OCI-LY7 (cell line): ENCODE measurements at regions not wholly inside any gene's neighbourhood (a gene's known extent, or its start where the extent isn't known, plus 50 kb on each side); places are given as distances from the start of the nearest gene placed in this dataset.

Experiments
- BruUV-seq: library from RNA; stranded (reverse); fragments of 400-500 nt; replicated peaks from 2 replicates; lab custom pipeline; 2021; lab: Mats Ljungman, UMichigan
- CTCF ChIA-PET: fragments of 300-600 bp; sonication (Branson Sonifier 250); formaldehyde crosslinking; loops from one replicate; lab custom pipeline; 2022; ENCODE audit warnings: antibody characterized with exemption; ENCODE audit not compliant: unreplicated experiment; lab: Charles Lee
- POLR2A ChIA-PET: fragments of 300-600 bp; sonication (Branson Sonifier 250); formaldehyde crosslinking; loops from one replicate; lab custom pipeline; 2022; ENCODE audit warnings: antibody characterized with exemption; lab: Charles Lee
- DNase-seq: peaks from one replicate; pipeline ENCODE4 v3.0.0-alpha.2; 2015; ENCODE audit warnings: low spot score
- H2AFZ ChIP-seq: fragments of 200-600 bp; sonication (generic), shearing (Covaris generic); 2 replicates; pipeline ENCODE4 v1.6.1; 2014; ENCODE audit warnings: mild to moderate bottlenecking, antibody characterized with exemption, low read length, moderate library complexity
- H3K27ac ChIP-seq: fragments of 200-600 bp; sonication (generic); 2 replicates; pipeline ENCODE4 v1.5.1; 2014; ENCODE audit warnings: mixed run types, low read depth, mild to moderate bottlenecking, moderate library complexity, low read length, inconsistent platforms; ENCODE audit not compliant: poor library complexity, severe bottlenecking
- H3K36me3 ChIP-seq: fragments of 200-600 bp; sonication (generic); 2 replicates; pipeline ENCODE4 v1.6.1; 2014; ENCODE audit warnings: mild to moderate bottlenecking, antibody characterized with exemption, low read length, moderate library complexity, mixed read lengths; ENCODE audit not compliant: insufficient read depth
- H3K4me1 ChIP-seq: fragments of 200-600 bp; sonication (generic); 2 replicates; pipeline ENCODE4 v1.5.1; 2014; ENCODE audit warnings: mild to moderate bottlenecking, low read length; ENCODE audit not compliant: insufficient read depth, poor library complexity, severe bottlenecking
- H3K4me2 ChIP-seq: fragments of 200-600 bp; sonication (generic); 2 replicates; pipeline ENCODE4 v1.6.1; 2014; ENCODE audit warnings: mild to moderate bottlenecking, low read length
- H3K4me3 ChIP-seq: fragments of 200-600 bp; sonication (generic); 2 replicates; pipeline ENCODE4 v1.5.1; 2014; ENCODE audit warnings: mild to moderate bottlenecking, low read depth, low read length; ENCODE audit not compliant: poor library complexity, severe bottlenecking
- H3K79me2 ChIP-seq: fragments of 200-600 bp; sonication (generic); 2 replicates; pipeline ENCODE4 v1.6.1; 2016; ENCODE audit warnings: low read depth, mild to moderate bottlenecking, low read length, moderate library complexity, mixed read lengths; ENCODE audit not compliant: insufficient read depth
- H3K9me2 ChIP-seq: fragments of 200-600 bp; sonication (generic); 2 replicates; pipeline ENCODE4 v1.6.1; 2016; ENCODE audit warnings: mild to moderate bottlenecking, low read length, mixed read lengths; ENCODE audit not compliant: insufficient read depth
- H3K9me3 ChIP-seq: fragments of 200-600 bp; sonication (generic); 2 replicates; pipeline ENCODE4 v1.6.1; 2014; ENCODE audit warnings: mild to moderate bottlenecking, mixed run types, low read length, mixed read lengths
- H4K20me1 ChIP-seq: fragments of 200-600 bp; sonication (generic); 2 replicates; pipeline ENCODE4 v1.6.1; 2014; ENCODE audit warnings: mild to moderate bottlenecking, antibody characterized with exemption, low read length, moderate library complexity, mixed read lengths; ENCODE audit not compliant: insufficient read depth
- EZH2phosphoT487 ChIP-seq: fragments of 200-600 bp; sonication (generic); IDR thresholded peaks from 2 replicates; pipeline ENCODE4 v1.6.1; 2018; ENCODE audit warnings: low read depth, borderline replicate concordance, mild to moderate bottlenecking, mixed run types, antibody characterized with exemption, low read length, moderate library complexity, mixed read lengths
- intact Hi-C: fragments of 100-400 bp; cut with micrococcal nuclease; formaldehyde crosslinking; loops from one replicate; pipeline ENCODE4 v1.10.0; 2022; ENCODE audit not compliant: unreplicated experiment
- TF ChIP-seq, protein P1 (sequence below): fragments of 200-600 bp; sonication (generic); conservative IDR thresholded peaks from 2 replicates; pipeline ENCODE4 v1.5.1; 2014; ENCODE audit warnings: mild to moderate bottlenecking, antibody characterized with exemption, low read length, moderate library complexity, mixed read lengths

DNA sequence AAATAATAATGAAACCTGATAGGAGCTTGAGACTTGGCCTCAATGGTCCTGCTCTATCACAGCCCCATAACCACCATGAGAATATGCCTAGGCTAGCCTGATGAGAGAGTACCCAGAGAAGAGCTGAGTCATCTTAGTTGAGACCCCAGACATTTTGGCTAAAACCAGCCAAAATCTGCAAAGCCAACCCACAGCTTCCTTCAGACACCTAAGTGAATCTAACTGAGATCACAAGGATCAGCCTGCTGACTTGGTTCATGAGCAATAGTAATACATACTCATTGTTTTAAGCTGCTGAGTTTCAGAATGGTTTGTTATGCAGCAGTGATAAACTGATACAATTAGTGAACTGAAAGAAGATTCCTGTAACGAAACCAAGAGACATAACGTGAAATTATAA is 473.7 kb upstream of the PTGER4 start:
- H3K9me2 ChIP-seq, result no peaks in the 10 kb centered on the region
- no peaks in the 10 kb centered on the region for H3K9me3 ChIP-seq
- no peaks in the 10 kb centered on the region for H3K79me2 ChIP-seq
- BruUV-seq, result no TSS peak
- H2AFZ ChIP-seq, result no peak overlapping the region
- CTCF ChIA-PET, result no interaction called here
- no peak for DNase-seq
- POLR2A ChIA-PET, result no interaction called here
- H3K4me1 ChIP-seq, result no peaks in the 10 kb centered on the region
- no peak for TF ChIP-seq EZH2phosphoT487
- TF ChIP-seq, protein P1, sequence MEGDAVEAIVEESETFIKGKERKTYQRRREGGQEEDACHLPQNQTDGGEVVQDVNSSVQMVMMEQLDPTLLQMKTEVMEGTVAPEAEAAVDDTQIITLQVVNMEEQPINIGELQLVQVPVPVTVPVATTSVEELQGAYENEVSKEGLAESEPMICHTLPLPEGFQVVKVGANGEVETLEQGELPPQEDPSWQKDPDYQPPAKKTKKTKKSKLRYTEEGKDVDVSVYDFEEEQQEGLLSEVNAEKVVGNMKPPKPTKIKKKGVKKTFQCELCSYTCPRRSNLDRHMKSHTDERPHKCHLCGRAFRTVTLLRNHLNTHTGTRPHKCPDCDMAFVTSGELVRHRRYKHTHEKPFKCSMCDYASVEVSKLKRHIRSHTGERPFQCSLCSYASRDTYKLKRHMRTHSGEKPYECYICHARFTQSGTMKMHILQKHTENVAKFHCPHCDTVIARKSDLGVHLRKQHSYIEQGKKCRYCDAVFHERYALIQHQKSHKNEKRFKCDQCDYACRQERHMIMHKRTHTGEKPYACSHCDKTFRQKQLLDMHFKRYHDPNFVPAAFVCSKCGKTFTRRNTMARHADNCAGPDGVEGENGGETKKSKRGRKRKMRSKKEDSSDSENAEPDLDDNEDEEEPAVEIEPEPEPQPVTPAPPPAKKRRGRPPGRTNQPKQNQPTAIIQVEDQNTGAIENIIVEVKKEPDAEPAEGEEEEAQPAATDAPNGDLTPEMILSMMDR, result no peak
- intact Hi-C loops, result no loop called here
- no peak overlapping the region for H3K4me2 ChIP-seq
- no peak overlapping the region for H3K27ac ChIP-seq
- H3K4me3 ChIP-seq, result no peak overlapping the region
- H3K36me3 ChIP-seq, result no peaks in the 10 kb centered on the region
- no peaks in the 10 kb centered on the region for H4K20me1 ChIP-seq

DNA sequence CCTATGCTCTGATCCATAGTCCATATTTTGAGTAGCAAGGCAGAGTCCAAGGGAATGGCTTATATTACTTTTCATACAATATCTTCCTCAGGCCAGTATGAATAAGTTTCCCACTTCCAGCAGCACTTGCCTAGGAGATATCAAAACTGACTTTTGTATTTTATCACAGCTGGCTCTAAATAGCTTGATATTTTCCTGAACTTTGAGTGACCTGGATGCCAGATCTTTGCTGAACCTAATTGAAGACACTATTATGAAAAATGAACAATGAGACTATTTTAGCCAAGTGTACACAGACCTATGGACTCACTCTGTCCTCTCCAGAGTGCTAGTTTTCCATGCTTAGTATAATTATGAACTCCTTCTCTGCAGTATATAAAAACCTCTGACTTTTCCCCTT is 475.6 kb upstream of the PTGER4 start:
- H3K36me3 ChIP-seq, result no peaks in the 10 kb centered on the region
- H4K20me1 ChIP-seq, result no peaks in the 10 kb centered on the region
- no peak overlapping the region for H3K4me3 ChIP-seq
- H3K27ac ChIP-seq, result no peak overlapping the region
- H3K79me2 ChIP-seq, result no peaks in the 10 kb centered on the region
- H2AFZ ChIP-seq, result no peak overlapping the region
- no peak overlapping the region for H3K4me2 ChIP-seq
- ChIA-PET POLR2A (no interaction called here), CTCF (no interaction called here)
- no TSS peak for BruUV-seq
- TF ChIP-seq, protein P1, result no peak
- TF ChIP-seq EZH2phosphoT487, result no peak
- H3K9me3 ChIP-seq, result no peaks in the 10 kb centered on the region
- H3K4me1 ChIP-seq, result no peaks in the 10 kb centered on the region
- no peak for DNase-seq
- no peaks in the 10 kb centered on the region for H3K9me2 ChIP-seq
- intact Hi-C loops, result no loop called here

DNA sequence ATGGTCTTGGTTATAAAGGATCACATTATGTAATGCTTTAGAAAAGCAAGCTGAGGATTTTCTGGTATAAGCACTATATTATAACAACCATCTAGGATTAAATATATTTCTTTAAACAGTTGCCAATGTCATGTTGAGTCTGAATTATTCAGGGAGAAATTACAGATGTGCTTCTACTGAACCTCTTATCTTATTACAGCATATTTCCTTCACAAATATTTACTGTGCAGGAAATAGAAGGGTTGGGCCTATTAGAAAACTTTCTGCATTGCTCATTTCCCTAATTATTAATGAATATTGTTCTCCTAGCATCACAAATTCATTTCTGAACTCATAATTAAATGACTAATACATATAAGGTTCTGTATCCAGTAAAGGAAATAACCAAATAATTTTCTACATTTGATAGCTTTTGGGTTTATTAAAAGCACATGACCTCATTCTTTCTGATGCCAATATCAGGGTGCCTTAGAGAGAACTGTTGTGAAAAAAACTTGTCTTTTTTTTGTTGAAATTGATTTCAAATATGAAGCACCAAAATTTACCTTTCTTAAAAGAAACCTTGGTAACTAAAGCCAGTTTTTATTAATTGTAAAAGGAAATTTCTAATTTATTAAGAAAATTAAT is 476.8 kb upstream of the PTGER4 start:
- no peaks in the 10 kb centered on the region for H3K9me3 ChIP-seq
- no peaks in the 10 kb centered on the region for H3K4me1 ChIP-seq
- no peaks in the 10 kb centered on the region for H4K20me1 ChIP-seq
- no peak overlapping the region for H2AFZ ChIP-seq
- H3K36me3 ChIP-seq, result no peaks in the 10 kb centered on the region
- H3K4me2 ChIP-seq, result no peak overlapping the region
- no TSS peak for BruUV-seq
- CTCF ChIA-PET, result no interaction called here
- TF ChIP-seq EZH2phosphoT487, result no peak
- TF ChIP-seq, protein P1, result no peak
- H3K9me2 ChIP-seq, result no peaks in the 10 kb centered on the region
- intact Hi-C loops, result no loop called here
- no peak overlapping the region for H3K4me3 ChIP-seq
- POLR2A ChIA-PET, result interaction anchor here (0.7 kb wide), 1 partner anchor 101 kb away, joined by 3 read pairs; no protein-coding TSS in a partner anchor
- no peak for DNase-seq
- no peaks in the 10 kb centered on the region for H3K79me2 ChIP-seq
- no peak overlapping the region for H3K27ac ChIP-seq
